IMR-90 (cell line): ENCODE measurements at regions not wholly inside any gene's neighbourhood (a gene's known extent, or its start where the extent isn't known, plus 50 kb on each side); places are given as distances from the start of the nearest gene placed in this dataset.

Experiments
- POLR2A ChIP-seq: IDR thresholded peaks from 2 replicates; pipeline ENCODE4 v1.6.1; 2012; ENCODE audit warnings: mild to moderate bottlenecking, low read depth, low read length
- RAD21 ChIP-seq: IDR thresholded peaks from 2 replicates; pipeline ENCODE4 v1.6.1; 2012; ENCODE audit warnings: low read length, improper control_type of control experiment

DNA sequence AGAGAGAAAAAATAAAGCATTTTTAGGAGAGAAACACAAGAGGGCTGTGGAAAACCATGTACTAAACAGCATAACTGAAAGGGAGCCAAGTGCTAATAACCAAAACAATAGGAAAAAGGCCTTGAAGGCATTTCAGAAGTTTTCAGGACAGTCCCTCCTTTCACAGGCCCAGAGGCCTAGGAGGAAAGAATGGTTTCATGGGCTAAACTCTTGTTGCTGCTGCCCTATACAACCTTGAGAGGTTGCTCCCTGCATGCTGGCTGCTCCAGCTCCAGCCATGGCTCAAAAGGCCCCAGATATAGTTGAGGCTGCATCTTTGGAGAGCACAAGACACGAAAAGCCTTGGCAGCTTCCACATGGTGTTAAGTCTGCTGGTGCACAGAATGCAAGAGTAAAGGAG lies 267.4 kb upstream of the LRP1B start:
- TF ChIP-seq RAD21 (no peak), POLR2A (no peak)
